ENCODE measurements at regions not wholly inside any gene's neighbourhood (a gene's known extent, or its start where the extent isn't known, plus 50 kb on each side); places are given as distances from the start of the nearest gene placed in this dataset.

DNA sequence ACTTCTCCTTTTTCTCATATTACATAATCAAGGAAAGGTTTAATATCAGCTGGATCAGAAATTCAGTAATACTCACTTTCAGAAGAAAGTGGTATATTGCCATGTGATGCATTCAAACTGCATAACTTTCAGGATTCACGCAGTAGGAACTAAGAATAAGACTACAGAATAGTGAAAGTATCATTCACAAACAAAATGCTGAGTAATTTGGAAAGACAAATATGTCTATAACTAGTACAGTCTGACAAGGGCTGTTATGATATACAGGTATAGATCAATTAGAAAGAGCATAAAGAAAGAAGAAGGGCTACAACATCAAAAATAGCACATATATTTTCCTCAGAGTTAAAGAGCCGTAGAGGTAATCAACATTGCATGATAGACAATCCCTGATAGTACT, 871.5 kb upstream of the TMPRSS15 start:
- TF ChIP-seq, protein P1, sequence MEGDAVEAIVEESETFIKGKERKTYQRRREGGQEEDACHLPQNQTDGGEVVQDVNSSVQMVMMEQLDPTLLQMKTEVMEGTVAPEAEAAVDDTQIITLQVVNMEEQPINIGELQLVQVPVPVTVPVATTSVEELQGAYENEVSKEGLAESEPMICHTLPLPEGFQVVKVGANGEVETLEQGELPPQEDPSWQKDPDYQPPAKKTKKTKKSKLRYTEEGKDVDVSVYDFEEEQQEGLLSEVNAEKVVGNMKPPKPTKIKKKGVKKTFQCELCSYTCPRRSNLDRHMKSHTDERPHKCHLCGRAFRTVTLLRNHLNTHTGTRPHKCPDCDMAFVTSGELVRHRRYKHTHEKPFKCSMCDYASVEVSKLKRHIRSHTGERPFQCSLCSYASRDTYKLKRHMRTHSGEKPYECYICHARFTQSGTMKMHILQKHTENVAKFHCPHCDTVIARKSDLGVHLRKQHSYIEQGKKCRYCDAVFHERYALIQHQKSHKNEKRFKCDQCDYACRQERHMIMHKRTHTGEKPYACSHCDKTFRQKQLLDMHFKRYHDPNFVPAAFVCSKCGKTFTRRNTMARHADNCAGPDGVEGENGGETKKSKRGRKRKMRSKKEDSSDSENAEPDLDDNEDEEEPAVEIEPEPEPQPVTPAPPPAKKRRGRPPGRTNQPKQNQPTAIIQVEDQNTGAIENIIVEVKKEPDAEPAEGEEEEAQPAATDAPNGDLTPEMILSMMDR (IDR thresholded peaks at IDR 0.05) = no peak
- no peak for TF ChIP-seq POLR2A (IDR thresholded peaks at IDR 0.05)
